Stimulated activated CD8-positive, alpha-beta memory T cell treated with anti-CD3 and anti-CD28 coated beads, Interleukin-4, amount 100 ng/mL, for 24 hours (primary cell): ENCODE measurements at regions not wholly inside any gene's neighbourhood (a gene's known extent, or its start where the extent isn't known, plus 50 kb on each side); places are given as distances from the start of the nearest gene placed in this dataset.

Experiments
- DNase-seq: peaks from one replicate; pipeline ENCODE4 v3.0.0-alpha.2; 2020; ENCODE audit warnings: low read depth

DNA sequence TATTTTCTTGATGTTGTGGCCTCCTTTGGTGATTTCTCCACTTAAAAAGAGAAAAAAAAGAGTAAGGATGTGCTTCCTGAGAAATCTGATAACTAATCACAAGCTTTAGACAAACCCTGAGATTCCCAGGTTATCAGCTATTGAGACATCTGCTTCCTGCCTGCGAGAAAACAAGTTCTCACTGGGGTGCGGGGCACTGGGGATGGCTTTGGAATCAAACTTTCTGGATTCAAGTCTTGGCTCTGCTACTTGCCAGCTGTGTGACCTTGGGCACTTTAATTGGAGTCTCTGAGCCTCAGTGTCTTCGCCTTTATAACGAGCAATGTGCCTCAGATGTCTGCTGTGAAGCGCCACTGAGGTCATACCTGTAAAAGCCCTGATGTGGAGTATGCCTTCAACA, 152.5 kb upstream of the NAV2 start:
- no peak for DNase-seq

DNA sequence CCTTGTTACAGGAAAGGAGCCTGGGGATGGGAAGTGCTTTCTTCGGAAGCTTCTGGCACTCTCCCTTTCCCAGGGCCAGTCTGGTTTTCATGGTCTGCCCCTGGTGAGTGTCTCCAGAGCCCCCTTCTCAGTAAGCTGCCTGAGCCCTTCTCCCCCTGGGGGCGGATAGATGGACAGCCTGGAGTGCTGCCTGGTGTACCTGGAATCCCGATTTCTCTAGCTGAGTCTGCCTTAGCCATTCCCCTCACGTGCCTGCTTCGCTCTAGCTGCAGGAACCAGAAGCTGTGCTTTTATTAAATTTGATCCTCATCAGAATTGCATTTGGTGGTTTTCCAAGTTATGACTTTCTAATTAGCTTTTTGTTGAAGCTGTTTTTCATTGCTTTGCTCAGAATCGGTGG, 152.9 kb upstream of the NAV2 start:
- DNase-seq: no peak

DNA sequence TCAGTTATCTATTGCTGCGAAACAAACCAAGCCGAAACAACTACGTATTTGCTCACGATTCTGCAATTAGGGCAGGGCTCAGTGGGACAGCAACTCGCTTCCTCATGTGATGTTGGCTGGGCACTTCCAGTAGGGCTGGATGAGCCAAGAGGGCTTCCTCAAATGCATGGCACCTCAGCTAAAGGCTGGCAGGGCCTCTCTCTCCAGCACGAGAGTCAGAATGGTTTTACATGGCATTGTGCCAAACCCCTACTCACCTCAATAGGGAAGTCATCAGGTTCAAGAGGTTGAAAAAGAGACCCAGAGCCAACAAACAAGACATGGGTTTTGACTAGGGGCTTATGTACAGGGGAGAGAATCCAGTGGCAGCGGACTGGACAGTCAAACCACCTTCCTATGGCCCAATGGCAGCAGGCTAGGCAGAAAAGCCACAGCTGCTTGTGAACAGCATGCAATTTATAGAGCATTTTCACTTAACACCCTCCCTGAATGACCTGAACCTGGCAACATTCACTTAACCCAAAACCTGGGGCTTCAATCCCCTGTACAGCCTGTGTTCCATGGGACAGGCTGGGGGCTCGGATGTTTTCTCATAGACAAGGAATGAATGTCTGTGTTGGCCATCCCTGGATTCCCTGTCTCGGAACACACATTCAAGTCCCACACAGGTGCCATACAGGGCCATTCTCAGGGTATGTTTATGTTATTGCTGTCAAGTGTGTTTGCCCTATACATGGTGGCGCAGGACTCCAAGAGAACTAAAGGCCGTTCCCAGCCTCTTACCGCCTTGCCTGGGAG, 154.2 kb upstream of the NAV2 start:
- DNase-seq: no peak

DNA sequence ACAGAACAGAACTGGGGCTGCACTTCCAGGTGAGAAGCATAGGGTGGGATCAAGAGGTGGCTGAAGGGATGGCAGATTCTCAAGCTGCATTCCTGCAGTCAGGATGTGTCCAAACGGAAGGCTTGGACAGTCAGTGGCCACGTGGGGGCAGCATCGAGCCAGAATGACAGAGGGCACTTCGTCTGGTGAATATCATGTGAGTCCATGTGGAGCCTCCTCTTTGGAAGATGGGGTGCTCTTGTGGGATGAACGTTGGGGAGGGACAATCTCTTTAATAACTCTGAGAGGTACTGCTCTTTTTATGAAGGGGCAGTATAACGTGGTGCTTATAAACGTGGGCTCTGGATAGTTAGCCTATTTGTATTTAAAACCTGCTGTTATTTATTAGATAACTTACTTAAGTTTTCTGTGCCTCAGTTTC, 154.9 kb upstream of the NAV2 start:
- DNase-seq: peak; percentile 55

DNA sequence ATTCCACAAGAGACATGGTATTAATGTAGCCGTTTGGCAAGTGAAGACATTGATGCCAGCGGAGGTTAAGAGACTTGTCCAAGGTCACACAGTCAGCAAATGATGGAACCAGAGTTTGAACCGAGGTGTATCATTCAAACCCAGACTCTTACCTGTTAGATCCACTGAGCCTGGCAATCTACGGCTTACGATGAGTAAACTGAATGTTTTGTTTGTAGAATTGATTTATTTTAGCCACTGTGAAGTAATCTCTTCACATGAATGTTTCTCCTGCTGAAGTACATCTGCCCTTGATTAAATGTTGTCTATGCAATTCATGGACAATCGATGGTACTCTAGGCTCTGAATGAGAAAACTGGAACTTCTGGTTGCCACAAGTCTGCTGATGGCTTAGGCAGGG, 155.5 kb upstream of the NAV2 start:
- no peak for DNase-seq

DNA sequence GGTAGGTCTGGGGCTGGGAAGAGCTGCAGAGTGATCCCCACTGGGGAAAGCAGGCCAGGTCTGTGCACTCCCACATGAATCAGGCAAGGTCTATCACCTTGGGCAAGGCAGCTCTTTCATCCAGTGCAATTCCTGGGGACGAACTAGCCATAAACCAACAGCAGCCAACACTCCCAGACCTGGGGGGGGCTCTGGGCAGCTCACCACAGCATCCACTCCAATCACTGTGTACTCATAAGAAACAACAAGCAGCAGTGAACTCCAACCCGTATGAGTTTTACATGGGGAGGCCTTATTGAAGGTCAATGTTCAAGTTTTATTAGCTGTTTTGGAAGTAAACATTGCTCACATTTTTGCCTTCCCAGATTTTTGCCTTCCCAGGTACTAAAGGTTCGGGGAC, 157.4 kb upstream of the NAV2 start:
- no peak for DNase-seq

DNA sequence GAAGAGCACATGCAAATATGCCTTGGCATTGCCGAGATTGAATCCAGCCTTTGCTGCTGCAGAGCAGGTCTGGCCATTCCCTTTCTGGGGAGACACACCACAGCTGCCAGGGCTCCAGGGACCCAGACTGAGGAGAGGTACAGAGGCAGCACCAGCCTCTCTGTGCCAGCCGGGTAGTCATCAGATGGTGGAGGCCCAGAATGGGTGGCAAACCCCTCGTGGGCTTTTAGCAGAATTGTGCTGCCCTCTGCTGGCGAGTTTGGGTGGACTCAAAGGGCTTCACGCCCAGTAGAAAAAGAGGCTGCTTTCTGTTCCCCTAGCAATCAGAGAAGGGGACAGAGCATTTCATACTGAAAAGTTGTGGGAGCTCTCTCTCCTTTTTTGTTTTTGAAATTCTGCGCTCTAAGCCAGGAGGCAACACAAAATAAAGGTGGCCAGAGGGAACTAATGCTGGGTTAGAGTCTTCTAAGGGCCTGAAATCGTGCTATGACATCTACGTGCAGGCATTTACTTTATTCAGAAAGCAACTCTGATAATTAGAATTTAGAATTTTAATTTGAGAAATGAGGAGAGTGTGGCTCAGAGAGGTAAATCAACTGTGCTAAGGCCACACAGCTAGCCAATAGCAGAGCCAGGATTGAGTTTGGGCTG, 158.8 kb upstream of the NAV2 start:
- peak; percentile 65 for DNase-seq

DNA sequence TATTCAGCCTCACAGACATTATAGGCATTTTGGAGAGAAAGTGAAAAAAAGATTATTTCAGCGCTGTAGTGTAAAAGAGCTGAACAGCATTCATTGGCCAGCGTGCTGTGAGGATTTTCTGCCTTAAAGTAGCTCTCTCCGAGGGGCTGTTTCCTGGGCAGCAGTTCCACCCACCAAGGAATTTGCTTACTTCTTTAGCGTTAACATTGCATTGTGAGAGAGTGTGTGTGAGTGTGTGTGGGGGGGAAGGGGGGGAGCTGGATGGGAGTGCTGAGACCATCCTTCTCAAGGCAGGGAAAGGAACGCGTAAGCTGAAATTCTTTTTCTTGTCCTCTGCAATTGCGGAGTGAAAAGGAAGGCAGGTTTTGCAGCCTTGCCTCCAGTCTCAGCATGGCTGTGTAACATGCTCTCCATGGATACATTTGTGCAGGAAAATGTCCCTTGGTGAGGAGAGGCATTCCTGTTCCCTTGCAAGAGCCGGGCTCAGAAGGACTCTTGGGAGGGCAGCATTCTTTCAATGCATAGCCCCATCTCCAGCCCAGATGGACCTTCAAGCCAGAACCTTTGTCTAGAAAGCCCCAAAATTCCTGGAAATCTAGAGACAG, 159.9 kb upstream of the NAV2 start:
- DNase-seq: no peak

DNA sequence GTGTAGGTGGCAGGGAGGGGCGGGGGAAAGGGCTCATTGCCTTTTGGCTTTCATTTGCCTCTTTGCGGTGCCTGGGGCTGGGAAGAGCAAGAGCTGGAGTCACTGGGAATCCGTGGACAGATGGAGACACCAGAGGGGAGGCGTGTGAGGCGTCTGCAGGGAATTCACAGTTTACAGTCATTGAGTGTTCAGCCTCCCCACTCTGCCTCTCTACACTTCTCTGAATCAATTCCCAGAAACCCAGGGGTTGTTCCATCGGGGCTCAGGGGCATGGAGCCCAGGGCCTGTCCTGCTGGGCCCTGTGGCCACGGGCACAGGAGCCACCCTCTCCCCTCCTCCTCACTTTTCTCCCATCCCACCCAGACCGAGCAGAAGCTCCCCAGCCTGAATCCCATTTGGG, 160.5 kb upstream of the NAV2 start:
- no peak for DNase-seq

DNA sequence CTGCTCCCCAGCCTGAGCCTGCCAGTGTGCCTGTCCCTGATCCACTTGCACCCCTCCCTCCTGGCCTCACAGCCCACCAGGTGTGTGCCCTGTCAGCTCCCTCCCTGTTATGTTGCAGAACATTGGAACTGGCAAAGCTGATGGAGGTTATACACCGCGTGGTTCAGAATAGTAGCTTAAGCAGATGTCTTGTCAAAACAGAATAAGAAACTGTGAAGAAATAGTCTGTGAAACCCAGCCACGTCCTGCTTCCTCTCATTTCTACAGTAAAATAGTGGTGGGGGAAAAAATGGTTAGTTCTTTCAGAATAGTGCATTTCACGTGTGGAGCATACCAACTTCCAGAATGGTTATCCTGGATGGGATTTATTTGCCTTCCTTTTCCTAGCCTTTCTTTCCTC, 161.2 kb upstream of the NAV2 start:
- DNase-seq: no peak

DNA sequence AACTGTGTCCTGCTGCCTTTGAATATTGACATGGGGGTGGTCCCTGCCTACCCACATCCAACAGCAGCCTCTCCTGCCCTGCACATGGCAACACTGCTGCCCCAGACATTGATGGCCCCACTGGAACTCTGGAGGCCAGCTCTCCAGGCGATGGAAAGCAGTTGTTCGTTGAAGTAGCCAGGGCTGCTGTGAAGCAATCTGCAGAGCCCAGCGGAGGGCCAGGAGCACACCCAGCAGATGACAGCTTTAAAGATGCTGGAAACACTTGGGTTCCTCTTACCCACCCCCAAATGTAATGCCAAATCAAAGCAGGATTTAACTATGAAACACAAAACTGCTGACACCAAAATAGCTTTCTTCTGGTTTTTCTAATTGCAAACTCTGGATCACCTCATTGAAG, 165.6 kb upstream of the NAV2 start:
- DNase-seq: no peak

DNA sequence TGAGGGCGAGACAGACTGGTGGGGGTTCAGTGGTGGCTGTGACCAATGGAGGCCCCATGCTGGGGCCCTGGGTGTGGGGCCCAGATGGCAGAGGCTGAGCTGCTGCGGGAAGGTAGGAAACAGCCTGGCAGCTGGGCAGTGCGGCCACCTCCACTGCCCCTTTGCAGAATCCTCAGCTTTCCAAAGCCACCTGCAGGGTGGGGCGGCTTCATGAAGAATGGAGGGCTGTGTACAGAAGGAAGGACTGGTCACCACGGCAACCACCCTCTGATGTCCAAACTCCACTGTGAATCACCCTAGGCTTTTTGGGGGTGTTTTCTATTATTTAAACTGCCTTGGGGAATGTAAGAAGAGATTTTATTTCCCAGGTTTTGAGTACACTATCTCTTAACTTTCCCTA, 166.3 kb upstream of the NAV2 start:
- DNase-seq: no peak

DNA sequence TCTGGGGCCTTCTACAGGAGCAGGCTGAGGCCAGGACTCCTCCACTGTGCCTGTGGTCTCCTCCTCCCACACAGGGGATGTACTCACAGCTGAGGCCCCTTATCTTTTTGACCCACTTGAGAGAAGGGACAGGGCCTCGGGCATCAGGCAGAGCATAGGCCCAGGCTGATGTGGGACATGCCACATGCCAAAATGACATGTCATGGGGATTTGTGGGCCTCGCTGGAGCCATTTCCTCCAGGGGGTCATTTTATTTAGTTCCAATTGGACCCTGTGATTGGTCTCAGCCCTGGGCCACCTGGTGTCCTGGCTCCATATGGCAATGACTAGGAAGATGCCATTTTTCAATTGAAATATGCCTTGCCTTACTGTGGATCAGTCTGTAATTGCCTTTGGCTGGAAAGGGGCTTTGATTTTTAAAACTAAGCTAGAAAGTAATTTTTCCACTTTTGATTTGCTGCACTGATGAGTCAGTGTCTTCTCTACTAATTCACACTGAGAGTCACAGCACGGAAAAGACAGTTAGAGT, 171.1 kb upstream of the NAV2 start:
- no peak for DNase-seq

DNA sequence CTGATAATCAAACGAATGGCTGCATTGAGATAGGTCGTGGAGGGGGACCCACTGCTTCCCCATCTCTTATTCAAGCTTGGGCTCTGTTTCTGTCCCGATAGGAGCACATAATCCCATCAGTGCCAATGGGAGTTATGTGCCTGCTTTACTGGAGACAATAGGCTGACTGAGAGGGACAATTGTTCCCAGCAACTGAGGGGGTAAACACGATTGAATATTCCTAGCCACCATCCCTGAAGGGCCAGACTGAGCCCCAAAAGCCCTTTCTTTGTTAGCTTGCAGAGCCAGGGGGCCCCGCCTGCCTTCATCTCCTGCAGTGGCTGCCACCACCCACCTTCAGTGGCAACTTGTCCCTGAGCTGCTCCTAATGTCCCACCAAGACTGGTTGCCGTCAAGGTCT, 172.8 kb upstream of the NAV2 start:
- DNase-seq: no peak

DNA sequence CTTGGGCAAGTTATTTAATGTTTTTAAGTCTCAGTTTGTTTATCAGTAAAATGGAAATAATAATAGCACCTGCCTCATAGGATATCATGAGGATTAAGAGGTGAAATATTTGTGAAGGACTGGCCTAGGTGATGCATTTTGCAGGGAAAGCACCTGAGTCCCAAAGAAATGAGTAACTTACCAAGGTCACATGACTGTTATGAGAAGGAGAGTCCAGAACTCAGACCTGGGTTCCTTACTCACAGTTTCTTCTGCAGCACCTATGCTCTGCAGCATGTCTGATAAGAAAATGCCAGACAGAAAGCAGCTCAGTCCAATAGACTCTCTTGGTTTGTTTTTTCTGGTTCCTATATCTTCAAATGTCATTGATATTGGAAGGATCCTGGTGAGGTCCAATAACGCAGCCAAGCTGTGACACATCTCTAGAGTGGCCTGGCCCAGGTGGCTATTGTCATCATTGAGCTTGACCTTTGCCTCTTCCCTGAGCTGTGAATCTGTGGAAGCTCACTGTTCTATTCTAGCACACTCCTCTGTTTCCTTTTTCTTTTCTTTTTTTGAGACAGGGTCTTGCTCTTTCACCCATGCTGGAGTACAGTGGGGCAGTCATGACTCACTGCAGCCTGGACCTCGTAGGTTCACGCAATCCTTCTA, 174.7 kb upstream of the NAV2 start:
- no peak for DNase-seq

DNA sequence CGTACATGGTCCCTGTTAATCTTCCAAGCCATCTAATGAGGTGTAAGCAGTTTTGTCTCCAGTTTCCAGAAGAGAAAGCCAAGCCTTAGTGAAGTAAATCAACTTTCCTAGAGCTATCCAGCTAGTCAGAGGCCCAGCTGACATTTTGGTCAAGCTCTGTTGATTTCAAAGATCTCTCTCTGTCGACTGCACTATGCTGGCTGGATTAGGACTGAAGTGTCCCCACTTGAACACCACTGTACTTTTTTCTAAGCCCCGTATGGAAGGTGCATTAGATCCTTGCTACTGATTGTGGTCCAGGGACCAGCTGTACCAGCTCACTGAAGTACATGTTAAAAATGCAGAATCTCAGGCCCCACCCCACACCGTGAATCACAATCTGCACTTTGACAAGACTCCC, 176.5 kb upstream of the NAV2 start:
- no peak for DNase-seq

DNA sequence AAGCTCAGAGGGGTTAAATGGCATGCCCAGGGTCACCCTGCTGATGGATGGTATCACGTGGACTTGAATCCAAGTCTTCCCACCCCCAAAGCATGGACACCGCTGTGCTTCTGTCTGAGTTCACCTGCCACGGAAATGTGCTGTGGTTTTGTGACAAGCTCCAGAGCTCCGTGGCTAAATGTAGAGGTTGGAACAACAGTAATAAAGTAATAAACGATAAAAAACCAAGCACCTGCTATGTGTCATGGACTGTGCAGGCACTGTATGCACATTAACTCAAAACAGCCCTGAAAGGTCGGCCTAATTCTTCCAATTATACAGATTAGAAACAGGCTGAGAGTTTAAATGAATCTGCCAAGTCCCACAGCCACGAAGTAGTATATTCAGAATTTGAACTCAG, 182.1 kb upstream of the NAV2 start:
- DNase-seq: no peak

DNA sequence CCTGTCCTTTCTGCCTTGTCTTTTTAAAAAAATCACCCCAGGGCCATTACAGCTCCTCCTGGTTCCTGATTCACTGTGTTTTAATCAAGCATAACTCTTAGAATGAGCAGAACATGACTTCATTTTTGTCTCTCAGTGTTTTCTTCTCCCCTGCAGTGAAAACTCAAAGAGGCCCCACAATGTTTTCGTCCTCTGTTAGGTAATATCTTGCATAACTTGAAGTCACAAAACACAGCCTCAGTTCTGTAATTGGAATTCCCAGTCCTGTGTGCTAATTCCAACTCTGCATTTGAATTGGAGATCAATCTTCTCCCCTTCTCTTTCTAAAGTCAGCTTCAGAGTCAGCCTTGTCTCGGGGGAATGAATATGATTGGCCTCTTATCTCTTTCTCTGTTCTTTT, 186.5 kb upstream of the NAV2 start:
- no peak for DNase-seq

DNA sequence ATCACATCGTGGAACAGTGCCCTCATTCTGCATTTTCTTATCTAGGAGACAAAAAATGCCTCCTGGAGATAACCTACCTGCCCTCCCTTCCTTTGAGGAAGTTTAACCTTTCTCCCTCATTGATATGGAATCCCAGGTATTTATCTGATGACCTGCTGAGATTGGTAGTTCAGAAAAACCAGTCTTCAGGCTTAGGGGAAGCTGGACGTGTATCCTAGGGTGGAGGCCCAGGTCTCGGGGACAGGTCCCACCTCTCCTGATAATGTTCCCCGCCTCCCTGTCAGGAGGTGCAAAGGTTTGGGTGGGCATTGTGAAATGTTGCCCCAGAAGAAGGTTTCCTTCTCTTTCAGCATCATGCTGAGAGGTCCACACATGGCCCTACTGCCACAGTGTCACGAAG, 186.9 kb upstream of the NAV2 start:
- no peak for DNase-seq

DNA sequence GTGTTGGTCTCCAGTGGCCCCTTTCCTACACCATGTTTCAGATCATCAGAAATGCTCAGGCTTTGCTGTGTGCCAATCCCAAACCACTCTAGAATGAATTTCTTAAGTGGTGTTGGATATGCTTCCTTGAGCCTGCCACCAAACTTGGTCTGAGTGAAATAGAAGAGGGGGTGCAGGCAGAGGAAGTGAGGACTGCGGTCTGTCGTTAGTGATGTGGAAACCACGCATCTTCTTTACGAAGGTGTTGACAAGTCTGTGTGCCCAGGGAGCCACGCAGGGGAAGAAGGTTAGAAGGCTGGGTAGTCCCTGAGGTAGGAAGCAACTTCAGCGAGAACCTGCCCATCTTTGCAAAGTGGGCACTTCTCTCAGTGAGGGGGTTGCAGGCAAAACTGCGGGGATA, 187.4 kb upstream of the NAV2 start:
- no peak for DNase-seq

DNA sequence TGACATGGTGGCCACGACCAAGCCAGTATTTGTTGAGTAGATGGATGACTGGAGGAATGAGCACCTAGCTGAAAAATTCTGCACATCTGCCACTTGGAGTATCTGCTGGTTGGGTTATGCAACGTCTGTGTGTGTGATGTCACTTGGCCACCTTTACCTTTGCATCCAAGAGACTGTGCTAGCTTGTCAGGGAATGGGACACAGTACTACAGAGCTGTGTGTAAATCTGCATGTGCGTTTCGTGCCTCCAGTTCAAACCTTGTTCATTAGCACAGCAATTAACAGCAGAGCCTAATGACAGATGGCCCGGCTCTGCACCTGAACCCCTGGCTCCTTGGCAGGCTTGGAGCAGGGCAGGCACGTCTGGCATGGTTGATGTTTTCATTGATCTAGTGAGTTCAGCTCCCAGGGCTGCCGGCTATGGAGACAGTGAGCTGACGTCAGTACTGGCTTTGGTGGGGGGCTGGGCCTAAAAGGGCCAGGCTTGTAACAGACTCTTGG, 188.4 kb upstream of the NAV2 start:
- no peak for DNase-seq

DNA sequence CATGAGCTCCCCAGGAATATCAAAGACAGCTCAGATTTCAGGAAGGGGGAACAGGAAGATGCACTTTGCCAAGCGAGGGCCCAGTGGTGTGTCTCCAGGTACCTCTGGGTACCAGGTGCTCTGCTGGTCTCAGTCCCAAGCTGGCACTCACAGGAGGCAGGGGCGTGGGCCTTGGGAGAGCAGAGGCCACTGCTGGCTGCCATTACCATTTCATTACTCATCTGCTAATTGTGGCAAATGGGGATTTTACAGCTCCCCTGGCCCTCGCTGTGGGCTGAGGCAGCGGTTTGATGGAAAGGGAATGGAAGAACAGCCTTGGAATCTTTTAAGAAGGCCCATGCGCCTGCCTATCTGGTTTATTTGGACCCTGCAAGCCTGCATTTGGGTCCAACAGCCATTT, 192.0 kb upstream of the NAV2 start:
- DNase-seq: no peak
